ENCODE measurements at regions not wholly inside any gene's neighbourhood (a gene's known extent, or its start where the extent isn't known, plus 50 kb on each side); places are given as distances from the start of the nearest gene placed in this dataset.

GRCh38 chr10:6333973-6334372 lies 131.2 kb downstream of the PFKFB3 start (continued):
- TF ChIP-seq, protein P1, sequence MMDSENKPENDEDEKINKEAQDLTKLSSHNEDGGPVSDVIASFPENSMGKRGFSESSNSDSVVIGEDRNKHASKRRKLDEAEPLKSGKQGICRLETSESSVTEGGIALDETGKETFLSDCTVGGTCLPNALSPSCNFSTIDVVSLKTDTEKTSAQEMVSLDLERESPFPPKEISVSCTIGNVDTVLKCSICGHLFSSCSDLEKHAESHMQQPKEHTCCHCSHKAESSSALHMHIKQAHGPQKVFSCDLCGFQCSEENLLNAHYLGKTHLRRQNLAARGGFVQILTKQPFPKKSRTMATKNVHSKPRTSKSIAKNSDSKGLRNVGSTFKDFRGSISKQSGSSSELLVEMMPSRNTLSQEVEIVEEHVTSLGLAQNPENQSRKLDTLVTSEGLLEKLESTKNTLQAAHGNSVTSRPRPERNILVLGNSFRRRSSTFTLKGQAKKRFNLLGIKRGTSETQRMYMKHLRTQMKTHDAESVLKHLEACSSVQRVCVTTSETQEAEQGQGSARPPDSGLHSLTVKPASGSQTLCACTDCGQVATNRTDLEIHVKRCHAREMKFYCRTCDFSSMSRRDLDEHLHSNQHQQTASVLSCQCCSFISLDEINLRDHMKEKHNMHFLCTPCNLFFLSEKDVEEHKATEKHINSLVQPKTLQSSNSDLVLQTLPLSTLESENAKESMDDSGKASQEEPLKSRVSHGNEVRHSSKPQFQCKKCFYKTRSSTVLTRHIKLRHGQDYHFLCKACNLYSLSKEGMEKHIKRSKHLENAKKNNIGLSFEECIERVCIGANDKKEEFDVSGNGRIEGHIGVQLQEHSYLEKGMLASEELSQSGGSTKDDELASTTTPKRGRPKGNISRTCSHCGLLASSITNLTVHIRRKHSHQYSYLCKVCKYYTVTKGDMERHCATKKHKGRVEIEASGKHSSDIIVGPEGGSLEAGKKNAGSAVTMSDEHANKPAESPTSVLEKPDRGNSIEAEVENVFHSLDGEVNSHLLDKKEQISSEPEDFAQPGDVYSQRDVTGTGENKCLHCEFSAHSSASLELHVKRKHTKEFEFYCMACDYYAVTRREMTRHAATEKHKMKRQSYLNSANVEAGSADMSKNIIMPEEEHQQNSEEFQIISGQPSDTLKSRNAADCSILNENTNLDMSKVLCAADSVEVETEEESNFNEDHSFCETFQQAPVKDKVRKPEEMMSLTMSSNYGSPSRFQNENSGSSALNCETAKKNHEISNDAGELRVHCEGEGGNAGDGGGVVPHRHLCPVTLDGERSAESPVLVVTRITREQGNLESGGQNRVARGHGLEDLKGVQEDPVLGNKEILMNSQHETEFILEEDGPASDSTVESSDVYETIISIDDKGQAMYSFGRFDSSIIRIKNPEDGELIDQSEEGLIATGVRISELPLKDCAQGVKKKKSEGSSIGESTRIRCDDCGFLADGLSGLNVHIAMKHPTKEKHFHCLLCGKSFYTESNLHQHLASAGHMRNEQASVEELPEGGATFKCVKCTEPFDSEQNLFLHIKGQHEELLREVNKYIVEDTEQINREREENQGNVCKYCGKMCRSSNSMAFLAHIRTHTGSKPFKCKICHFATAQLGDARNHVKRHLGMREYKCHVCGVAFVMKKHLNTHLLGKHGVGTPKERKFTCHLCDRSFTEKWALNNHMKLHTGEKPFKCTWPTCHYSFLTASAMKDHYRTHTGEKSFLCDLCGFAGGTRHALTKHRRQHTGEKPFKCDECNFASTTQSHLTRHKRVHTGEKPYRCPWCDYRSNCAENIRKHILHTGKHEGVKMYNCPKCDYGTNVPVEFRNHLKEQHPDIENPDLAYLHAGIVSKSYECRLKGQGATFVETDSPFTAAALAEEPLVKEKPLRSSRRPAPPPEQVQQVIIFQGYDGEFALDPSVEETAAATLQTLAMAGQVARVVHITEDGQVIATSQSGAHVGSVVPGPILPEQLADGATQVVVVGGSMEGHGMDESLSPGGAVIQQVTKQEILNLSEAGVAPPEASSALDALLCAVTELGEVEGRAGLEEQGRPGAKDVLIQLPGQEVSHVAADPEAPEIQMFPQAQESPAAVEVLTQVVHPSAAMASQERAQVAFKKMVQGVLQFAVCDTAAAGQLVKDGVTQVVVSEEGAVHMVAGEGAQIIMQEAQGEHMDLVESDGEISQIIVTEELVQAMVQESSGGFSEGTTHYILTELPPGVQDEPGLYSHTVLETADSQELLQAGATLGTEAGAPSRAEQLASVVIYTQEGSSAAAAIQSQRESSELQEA (IDR thresholded peaks at IDR 0.05; ENCODE audit: low read depth) = no peak

GRCh38 chr10:6336016-6336415 lies 133.3 kb downstream of the PFKFB3 start:
- POLR2A ChIA-PET = interaction anchor here (0.8 kb wide), 1 partner anchor 53 kb away, joined by 3 read pairs; no protein-coding TSS in a partner anchor
- Histone ChIP-seq H3K9ac (ENCODE audit: insufficient read depth in 1 of 2, low read depth in 2 of 2, low read length in 2 of 2) (no peak overlapping the region), H3K36me3 (ENCODE audit: control insufficient read depth, insufficient read depth, low read length) (no peaks in the 10 kb centered on the region), H3K4me3 (no peak overlapping the region), H3K4me1 (replicated peaks in 1 of 2; ENCODE audit: control insufficient read depth in 2 of 2, insufficient read depth in 2 of 2, low read length in 2 of 2) (no peaks in the 10 kb centered on the region), H3K79me2 (ENCODE audit: control insufficient read depth, insufficient read depth, low read length) (no peaks in the 10 kb centered on the region), H3K27me3 (ENCODE audit: control insufficient read depth in 2 of 2, insufficient read depth in 2 of 2, low read length in 2 of 2) (peaks cover 2 to 26% of the 10 kb centered on the region in 2 experiments; a peak in 3 of 5 replicates), H3K9me3 (replicated peaks; ENCODE audit: control insufficient read depth, insufficient read depth, low read depth, low read length) (no peaks in the 10 kb centered on the region), H3K9me1 (ENCODE audit: control insufficient read depth, insufficient read depth, low read length) (no peaks in the 10 kb centered on the region), H3K27ac (ENCODE audit: extremely low read depth, low read depth, low read length) (no peak overlapping the region), H3K4me2 (ENCODE audit: insufficient read depth, low read length) (no peak overlapping the region), H4K20me1 (replicated peaks; ENCODE audit: control insufficient read depth, insufficient read depth, low read length) (no peaks in the 10 kb centered on the region), H2AFZ (ENCODE audit: low read depth, low read length) (no peak overlapping the region)
- 16% methylated on average over 3 of the region's 3 CpGs for WGBS (ENCODE audit: insufficient coverage, low coverage, missing lambda C conversion rate)
- intact Hi-C loops (cut with micrococcal nuclease) (loop anchor here (2.0 kb wide), 1 partner anchor 65 kb away; no protein-coding TSS in a partner anchor), in situ Hi-C loops (cut with MboI) (no loop called here)
- no peak for FAIRE-seq
- CTCF ChIA-PET (ENCODE audit: low intra/inter-chr PET ratio) = no interaction called here
- BruUV-seq (replicated peaks) = no TSS peak
- no peak for TF ChIP-seq STAG1 (CRISPR knock-in tag; IDR thresholded peaks at IDR 0.05; ENCODE audit: borderline replicate concordance)
- TF ChIP-seq U2AF1 (optimal IDR thresholded peaks at IDR 0.05; ENCODE audit: low read depth, low read length) = no peak
- no peak for TF ChIP-seq CCAR2 (IDR thresholded peaks at IDR 0.05; ENCODE audit: low read depth, low read length)
- no peak for TF ChIP-seq PCBP2 (IDR thresholded peaks at IDR 0.05; ENCODE audit: low read depth, low read length, poor library complexity, severe bottlenecking)
- DNase-seq (ENCODE audit: extremely low read depth in 1 of 4, low spot score in 3 of 4) = no peak
- ATAC-seq = no peak
